Sigmoid colon (tissue), 6 donors: ENCODE measurements at regions not wholly inside any gene's neighbourhood (a gene's known extent, or its start where the extent isn't known, plus 50 kb on each side); places are given as distances from the start of the nearest gene placed in this dataset.

Experiments
- DNase-seq: peaks from one replicate; pipeline ENCODE4 v3.0.0-alpha.2; 2019
- H3K27ac ChIP-seq, 4 donors: fragments of 200-600 bp; sonication (generic); one replicate each; pipeline ENCODE4 v1.5.1; 2016 to 2019; ENCODE audit warnings: mild to moderate bottlenecking in 1 of 4
- H3K27me3 ChIP-seq, 3 donors: fragments of 200-600 bp; sonication (generic); one replicate each; pipeline ENCODE4 v1.5.1; 2019; ENCODE audit warnings: mild to moderate bottlenecking in 1 of 3
- H3K36me3 ChIP-seq, 4 donors: fragments of 200-600 bp; sonication (generic); one replicate each; pipeline ENCODE4 v1.5.1; 2016 to 2019
- H3K4me1 ChIP-seq, 4 donors: fragments of 200-600 bp; sonication (generic); one replicate each; pipeline ENCODE4 v1.5.1; 2017 to 2019
- H3K4me3 ChIP-seq, 4 donors: fragments of 200-600 bp; sonication (generic); one replicate each; pipeline ENCODE4 v1.5.1; 2017 to 2019; ENCODE audit warnings: mild to moderate bottlenecking in 2 of 4, moderate library complexity in 1 of 4
- H3K9me3 ChIP-seq, 4 donors: fragments of 200-600 bp in 3 of 4; sonication (generic) in 3 of 4; one replicate each; pipeline versions ENCODE4 v1.5.1 to v1.6.1; 2013 to 2019
- EP300 ChIP-seq, 4 donors: sonication (generic); formaldehyde crosslinking; IDR thresholded peaks; one replicate each; pipeline ENCODE4 v1.6.1; 2017; ENCODE audit warnings: antibody characterized with exemption in 4 of 4
- POLR2A ChIP-seq, 2 donors: fragments of 450-650 bp; IDR thresholded peaks; one replicate each; pipeline ENCODE4 v1.6.1; 2016; ENCODE audit warnings: antibody characterized with exemption in 2 of 2, mild to moderate bottlenecking in 2 of 2, moderate library complexity in 2 of 2
- POLR2AphosphoS5 ChIP-seq, 4 donors: sonication (generic); formaldehyde crosslinking; IDR thresholded peaks; one replicate each; pipeline ENCODE4 v1.6.1; 2017; ENCODE audit warnings: antibody characterized with exemption in 4 of 4
- WGBS, 2 donors: extraction: QIAGEN DNeasy Blood & Tissue Kit; methylation state at CpG; one replicate each; pipeline ENCODE4 v1.1.7; 2013; 5-methylcytosine and 5-hydroxymethylcytosine counted together
- intact Hi-C: fragments of 100-400 bp; cut with DNase I; formaldehyde crosslinking; loops from one replicate; pipeline ENCODE4 v1.15.1; 2023
- TF ChIP-seq, protein P1 (sequence below), 4 experiments: fragments of 450-650 bp in 3 of 4; fragments of 200-600 bp in 1 of 4; IDR thresholded peaks; one replicate each; pipeline ENCODE4 v1.5.1; 2016 to 2019; ENCODE audit warnings: antibody characterized with exemption in 4 of 4, mild to moderate bottlenecking in 3 of 4, moderate library complexity in 2 of 4
- donor health status: healthy with polysubstance abuse.
- donor health status: healthy.

DNA sequence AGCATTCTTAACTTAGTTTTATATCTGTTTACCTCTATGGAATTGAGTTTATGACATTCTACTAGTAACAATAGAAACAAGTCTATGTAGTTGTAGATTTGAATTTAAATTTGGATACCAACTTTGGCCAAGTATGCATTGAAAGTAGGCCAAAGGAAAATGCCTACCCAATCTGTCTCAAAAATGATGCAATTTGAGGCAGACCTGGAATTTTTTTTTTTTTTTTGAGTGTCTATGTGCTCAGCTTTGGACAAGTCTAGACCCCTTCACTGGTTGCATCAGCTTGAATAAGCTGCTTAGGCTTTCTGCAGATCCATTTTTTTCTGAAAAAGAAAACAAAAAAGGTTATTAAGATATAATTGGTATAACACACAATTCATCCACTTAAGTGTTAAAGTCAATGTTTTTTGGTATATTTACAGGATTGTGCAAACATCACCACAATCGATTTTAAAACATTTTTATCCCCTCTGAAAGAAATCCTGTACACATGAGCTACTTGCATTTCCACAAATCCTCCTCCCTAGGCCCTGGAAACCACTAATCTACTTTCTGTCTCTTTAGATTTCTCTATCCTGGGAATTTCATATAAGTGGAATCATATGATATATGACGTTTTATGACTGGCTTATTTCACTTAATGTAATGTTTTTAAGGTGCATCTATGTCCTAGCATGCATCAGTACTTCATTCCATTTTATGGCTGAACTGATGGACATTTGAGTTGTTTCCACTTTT, 185.1 kb upstream of the CCDC68 start:
- Histone ChIP-seq H3K4me3 (no peak overlapping the region), H3K9me3 (no peaks in the 10 kb centered on the region), H3K36me3 (no peaks in the 10 kb centered on the region), H3K4me1 (no peaks in the 10 kb centered on the region), H3K27me3 (no peaks in the 10 kb centered on the region), H3K27ac (no peak overlapping the region)
- intact Hi-C loops, result no loop called here
- DNase-seq, result no peak
- TF ChIP-seq, protein P1, sequence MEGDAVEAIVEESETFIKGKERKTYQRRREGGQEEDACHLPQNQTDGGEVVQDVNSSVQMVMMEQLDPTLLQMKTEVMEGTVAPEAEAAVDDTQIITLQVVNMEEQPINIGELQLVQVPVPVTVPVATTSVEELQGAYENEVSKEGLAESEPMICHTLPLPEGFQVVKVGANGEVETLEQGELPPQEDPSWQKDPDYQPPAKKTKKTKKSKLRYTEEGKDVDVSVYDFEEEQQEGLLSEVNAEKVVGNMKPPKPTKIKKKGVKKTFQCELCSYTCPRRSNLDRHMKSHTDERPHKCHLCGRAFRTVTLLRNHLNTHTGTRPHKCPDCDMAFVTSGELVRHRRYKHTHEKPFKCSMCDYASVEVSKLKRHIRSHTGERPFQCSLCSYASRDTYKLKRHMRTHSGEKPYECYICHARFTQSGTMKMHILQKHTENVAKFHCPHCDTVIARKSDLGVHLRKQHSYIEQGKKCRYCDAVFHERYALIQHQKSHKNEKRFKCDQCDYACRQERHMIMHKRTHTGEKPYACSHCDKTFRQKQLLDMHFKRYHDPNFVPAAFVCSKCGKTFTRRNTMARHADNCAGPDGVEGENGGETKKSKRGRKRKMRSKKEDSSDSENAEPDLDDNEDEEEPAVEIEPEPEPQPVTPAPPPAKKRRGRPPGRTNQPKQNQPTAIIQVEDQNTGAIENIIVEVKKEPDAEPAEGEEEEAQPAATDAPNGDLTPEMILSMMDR (IDR thresholded peaks at IDR 0.05), result no peak
- TF ChIP-seq POLR2A (IDR thresholded peaks at IDR 0.05) (no peak), EP300 (IDR thresholded peaks at IDR 0.05) (no peak), POLR2AphosphoS5 (IDR thresholded peaks at IDR 0.05) (no peak)
- WGBS, 2 donors, result 36% methylated on average over 2 of the region's 2 CpGs

DNA sequence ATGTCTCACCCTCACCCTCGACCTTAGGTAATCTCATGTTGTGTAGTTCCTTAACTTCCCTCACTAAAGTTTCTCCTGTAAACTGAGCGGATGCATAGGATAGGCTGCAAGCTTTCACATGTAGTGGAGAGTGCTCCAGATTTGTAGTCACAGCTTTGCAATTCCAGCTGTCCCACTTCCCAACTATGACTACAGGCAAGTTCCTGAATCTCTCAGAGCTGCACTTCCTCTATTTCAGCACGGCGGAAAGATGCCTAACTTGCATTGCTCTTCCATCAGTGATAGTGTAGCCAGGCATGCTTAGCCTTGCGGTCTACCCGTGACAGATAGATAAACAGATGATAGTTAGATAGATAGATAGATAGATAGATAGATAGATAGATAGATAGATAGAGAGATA, 183.1 kb upstream of the CCDC68 start:
- intact Hi-C loops, result no loop called here
- Histone ChIP-seq H3K27ac (no peak overlapping the region), H3K27me3 (no peaks in the 10 kb centered on the region), H3K4me3 (no peak overlapping the region), H3K4me1 (no peaks in the 10 kb centered on the region), H3K9me3 (no peaks in the 10 kb centered on the region), H3K36me3 (no peaks in the 10 kb centered on the region)
- DNase-seq, result no peak
- TF ChIP-seq POLR2A (IDR thresholded peaks at IDR 0.05) (no peak), EP300 (IDR thresholded peaks at IDR 0.05) (no peak), POLR2AphosphoS5 (IDR thresholded peaks at IDR 0.05) (no peak)
- TF ChIP-seq, protein P1 (IDR thresholded peaks at IDR 0.05), result no peak
- WGBS, 2 donors, result 80 to 81% methylated on average over 6 of the region's 6 CpGs

DNA sequence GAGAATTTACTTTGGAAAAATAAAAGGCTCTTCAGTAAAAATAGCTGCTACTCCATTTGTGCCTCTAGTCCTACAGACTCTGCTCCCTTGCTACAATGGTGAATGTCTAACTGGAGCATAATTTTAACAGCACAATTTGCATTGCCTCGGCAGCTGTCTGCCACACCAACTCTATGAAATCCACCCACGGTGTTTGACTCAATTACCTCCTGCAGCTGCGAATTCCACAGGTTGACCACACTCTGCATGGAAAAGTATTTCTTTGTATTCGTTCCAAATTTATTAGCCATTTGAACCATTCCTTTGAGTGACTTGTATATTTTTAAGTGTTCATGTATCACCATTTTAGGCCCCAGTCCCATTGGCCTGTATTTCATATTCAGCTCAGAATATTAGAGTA, 182.1 kb upstream of the CCDC68 start:
- TF ChIP-seq POLR2AphosphoS5 (IDR thresholded peaks at IDR 0.05), result no peak
- no peak for TF ChIP-seq EP300 (IDR thresholded peaks at IDR 0.05)
- Histone ChIP-seq H3K4me1 (no peaks in the 10 kb centered on the region), H3K36me3 (no peaks in the 10 kb centered on the region), H3K4me3 (no peak overlapping the region), H3K27me3 (no peaks in the 10 kb centered on the region), H3K27ac (no peak overlapping the region), H3K9me3 (no peaks in the 10 kb centered on the region)
- no peak for DNase-seq
- 86% methylated on average over 4 of the region's 4 CpGs for WGBS, 2 donors
- intact Hi-C loops, result no loop called here

DNA sequence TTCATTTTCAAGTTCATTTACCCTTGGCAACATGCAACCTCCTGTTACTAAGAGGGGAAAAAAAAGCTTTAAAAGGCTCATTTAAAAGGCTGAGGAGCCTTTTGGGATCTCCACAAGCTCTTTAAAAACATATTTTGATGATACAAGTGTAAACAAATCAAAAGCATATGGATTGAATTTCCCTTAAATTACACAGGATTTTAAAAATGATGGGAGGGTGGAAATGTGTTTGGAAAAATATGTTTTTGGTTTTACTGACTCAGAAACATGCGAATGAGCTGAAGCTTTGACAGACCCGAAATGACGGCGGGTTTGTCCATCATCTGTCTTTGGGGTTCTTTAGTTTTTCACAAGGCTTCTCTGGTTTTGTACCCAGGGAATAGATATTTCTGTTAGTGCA, 180.6 kb upstream of the CCDC68 start:
- Histone ChIP-seq H3K36me3 (no peaks in the 10 kb centered on the region), H3K4me1 (no peaks in the 10 kb centered on the region), H3K4me3 (no peak overlapping the region), H3K27me3 (no peaks in the 10 kb centered on the region), H3K9me3 (no peaks in the 10 kb centered on the region), H3K27ac (no peak overlapping the region)
- intact Hi-C loops, result no loop called here
- TF ChIP-seq POLR2A (IDR thresholded peaks at IDR 0.05) (no peak), POLR2AphosphoS5 (IDR thresholded peaks at IDR 0.05) (no peak), EP300 (IDR thresholded peaks at IDR 0.05) (no peak)
- TF ChIP-seq, protein P1 (IDR thresholded peaks at IDR 0.05), result no peak
- no peak for DNase-seq
- WGBS, 2 donors, result 71 to 83% methylated on average over 4 of the region's 4 CpGs

DNA sequence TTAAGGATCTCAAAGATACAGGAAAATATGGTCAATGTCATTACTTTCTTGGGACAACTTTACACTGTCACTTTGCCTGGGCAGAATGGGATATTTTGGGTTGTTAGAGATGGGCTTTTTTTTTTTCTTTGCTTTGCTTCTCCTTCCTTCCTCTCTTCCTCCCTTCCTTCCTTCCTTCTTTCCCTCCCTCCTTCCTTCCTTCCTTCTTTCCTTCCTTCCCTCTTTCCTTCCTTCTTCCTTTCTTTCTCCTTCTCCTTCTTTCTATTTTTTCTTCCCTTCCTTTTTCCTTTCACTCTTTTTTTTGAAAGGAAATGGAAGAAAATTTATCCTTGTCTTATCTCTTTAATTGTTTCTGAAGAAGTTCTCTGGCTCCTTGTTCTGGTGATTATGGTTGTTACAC, 180.0 kb upstream of the CCDC68 start:
- intact Hi-C loops, result no loop called here
- no peaks in the 10 kb centered on the region for H3K4me1 ChIP-seq
- H3K36me3 ChIP-seq, result no peaks in the 10 kb centered on the region
- H3K27ac ChIP-seq, result no peak overlapping the region
- no peak for DNase-seq
- TF ChIP-seq, protein P1 (IDR thresholded peaks at IDR 0.05), result no peak
- TF ChIP-seq POLR2AphosphoS5 (IDR thresholded peaks at IDR 0.05), result no peak
- no peak for TF ChIP-seq EP300 (IDR thresholded peaks at IDR 0.05)
- no peak for TF ChIP-seq POLR2A (IDR thresholded peaks at IDR 0.05)
- no peak overlapping the region for H3K4me3 ChIP-seq
- H3K9me3 ChIP-seq, result no peaks in the 10 kb centered on the region
- no peaks in the 10 kb centered on the region for H3K27me3 ChIP-seq
